ENCODE measurements at regions not wholly inside any gene's neighbourhood (a gene's known extent, or its start where the extent isn't known, plus 50 kb on each side); places are given as distances from the start of the nearest gene placed in this dataset.
A peak's percentile ranks its signal among the peaks of the same experiment; 100 is the strongest.
"Not testable (repeated sequence)": the region's sequence is repeated elsewhere in the genome, so short reads cannot be mapped to it uniquely, and the experiment has no call there.

DNA sequence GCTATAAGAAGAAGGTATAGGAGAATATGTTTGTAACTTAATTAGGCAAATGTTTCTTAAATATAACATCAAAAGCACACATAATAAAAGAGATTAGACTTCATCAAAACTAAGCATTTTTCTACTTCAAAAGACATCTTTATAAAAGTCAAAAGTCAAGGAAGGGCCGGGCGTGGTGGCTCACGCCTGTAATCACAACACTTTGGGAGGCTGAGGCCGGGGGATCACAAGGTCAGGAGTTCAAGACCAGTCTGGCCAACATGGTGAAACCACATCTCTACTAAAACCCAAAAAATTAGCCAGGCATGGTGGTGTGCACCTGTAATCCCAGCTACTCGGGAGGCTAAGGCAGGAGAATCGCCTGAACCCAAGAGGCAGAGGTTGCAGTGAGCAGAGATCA lies 951.0 kb upstream of the C9orf72 start:
- not testable (repeated sequence) for DNase-seq

GRCh38 chr9:28528049-28528448 lies 954.8 kb upstream of the C9orf72 start:
- no peak for DNase-seq

DNA sequence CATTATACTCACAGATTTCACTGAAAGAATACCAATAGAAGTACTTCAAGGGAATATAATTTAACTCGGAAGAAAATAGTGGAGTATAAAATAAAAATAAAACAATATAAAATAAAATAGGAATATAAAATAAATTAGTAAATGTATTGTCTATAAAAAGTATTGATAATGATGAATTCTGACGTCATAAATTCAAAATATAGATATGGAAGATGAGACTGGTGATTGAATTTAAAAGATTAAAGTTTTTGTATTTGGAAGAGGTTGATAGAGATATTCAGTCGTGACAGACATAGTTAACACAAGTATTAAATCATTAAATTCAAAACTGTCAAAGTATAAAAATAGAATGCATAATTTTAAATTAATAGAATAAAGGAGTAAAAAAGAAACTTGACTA lies 964.9 kb upstream of the C9orf72 start:
- DNase-seq: no peak

DNA sequence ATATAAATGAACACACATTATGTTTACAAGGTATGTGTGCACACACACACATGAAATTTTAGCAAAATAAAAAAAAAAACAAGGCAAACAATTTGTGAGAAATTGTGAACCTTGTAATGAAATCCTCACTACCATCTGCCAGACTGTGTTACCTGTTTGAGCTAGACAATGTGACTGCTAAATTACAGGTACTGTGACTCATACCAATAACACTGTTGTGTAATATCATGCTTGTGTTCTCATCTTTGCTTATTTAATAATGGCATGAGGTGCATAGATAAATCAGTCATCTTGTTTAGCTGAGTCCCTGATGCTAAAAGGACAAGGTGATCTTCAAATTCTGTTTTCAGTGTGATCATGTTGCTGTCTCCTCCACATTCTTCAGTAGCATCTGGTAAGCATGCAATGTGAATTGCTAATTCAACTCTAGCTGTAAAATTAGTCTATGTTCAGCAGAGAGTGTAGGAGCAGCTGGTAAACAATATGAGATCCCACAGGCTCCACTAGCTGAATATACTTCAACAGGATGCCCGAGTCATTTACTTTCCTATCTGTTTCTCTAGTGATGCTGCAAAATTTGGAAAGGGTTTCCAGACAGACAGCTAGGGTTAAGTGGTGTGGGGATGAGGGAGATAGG lies 966.3 kb upstream of the C9orf72 start:
- peak in 1 of 2 experiments; percentile 17 for DNase-seq

GRCh38 chr9:28542928-28543327 lies 969.6 kb upstream of the C9orf72 start:
- no peak for DNase-seq

- DNase-seq: no peak
Observed at GRCh38 chr9:28547527-28547926, 974.2 kb upstream of the C9orf72 start.

DNA sequence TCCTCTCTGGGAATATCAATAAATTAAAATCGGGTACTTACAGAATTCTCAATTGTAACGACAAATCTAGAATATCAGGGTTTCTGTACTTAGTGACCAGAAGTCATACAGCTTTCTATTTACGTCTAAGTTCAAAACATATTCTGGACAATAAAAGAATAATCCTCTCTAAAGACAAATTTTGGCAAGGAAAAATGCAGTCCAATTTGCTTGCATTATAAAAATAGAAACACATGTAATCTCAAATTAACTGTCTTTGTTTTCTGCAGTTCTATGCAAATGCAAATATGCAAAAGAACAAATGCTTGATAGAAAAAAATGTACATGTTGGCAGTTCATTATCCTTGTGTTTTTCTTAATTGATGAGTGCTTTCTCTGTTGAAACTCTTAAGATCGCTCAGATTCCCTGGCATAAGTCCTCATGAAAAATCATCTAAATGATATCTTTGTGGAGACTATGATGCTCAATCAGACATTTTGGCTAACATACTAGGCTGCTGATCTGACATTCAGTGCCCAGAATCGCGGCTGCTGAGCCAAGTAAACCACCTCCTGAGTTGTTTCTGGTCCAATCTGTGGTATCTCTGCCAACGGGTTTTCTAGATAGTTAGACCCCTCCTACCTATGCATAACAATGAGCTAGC lies 990.1 kb upstream of the C9orf72 start:
- no peak for DNase-seq

- DNase-seq: no peak
Observed at GRCh38 chr9:28583832-28584231, 1010.6 kb upstream of the C9orf72 start.

DNA sequence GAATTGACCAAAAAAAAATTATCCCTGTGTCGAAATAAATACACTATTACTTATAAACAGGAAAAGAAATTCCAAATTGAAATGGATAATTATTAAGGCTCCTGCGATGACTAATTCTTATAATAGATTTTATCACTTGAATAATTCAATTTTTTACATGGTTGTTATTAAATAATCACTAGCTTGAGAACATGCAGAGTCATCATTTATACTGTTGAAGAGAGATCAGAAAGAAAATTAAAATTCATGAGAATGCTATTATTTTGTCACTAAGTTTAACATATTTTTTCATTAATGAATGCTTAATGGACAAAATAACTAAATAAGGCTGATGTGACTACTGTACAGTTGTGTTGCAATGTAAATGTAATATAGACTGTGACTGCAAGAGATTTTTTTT lies 1011.3 kb upstream of the C9orf72 start:
- DNase-seq: no peak

DNA sequence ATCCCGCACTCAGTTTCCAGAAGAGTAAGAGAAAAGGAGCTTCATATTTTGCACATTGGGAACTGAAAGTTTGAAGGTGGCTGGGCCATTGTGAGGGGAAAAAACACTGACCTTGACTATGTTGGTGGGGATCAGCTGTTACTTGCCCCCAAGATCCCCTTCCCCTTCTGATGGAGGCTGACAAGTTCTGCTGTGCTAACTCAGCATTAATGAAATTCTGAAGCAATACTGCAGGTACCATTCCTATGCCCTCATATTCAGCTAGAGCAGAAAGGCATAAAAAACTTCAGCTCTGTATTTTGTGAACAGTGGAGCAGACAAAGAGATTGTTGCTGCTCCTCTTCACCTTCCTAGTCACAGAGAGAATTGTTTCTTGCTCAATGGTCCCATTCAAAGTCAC lies 1013.8 kb upstream of the C9orf72 start:
- no peak for DNase-seq

DNA sequence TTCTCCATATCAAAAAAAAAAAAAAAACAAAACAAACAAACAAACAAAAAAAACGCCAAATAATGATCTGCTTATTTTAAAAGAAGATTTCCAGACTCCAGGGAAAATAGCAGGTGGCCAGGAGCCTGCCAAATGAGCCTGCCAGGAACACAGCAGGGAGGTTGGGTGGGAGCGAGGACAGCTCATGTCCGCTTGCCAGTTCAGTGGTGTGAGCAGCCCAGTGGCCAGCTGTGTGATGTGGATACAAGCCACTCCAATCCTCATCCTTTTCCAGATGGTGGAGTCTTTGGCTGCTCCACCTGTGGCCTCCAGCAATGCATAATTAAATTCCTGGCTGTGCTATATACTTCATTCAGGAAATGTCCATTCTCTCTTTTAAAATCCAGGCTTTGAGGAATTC lies 1025.1 kb upstream of the C9orf72 start:
- peak; percentile 52 to 88 for DNase-seq

DNA sequence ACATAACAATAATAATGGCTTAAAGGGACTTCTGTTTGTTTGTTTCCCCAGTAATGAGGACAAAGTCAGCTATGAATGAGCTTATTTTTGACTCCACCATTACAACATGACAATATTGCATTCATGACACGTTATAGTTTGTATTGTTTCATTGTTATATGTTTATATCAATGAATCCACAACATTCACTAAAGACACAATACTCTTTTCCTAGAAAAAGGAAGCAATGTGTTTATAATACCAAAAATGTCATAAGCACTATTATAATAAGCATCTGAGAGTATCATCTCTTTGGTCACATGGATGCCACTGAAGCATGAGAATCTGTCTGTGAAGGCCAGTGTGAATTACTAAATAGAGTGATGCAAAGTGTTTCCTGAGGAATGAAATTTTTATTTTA lies 1026.9 kb upstream of the C9orf72 start:
- no peak for DNase-seq

- DNase-seq: no peak
Observed at GRCh38 chr9:28607843-28608242, 1034.6 kb upstream of the C9orf72 start.

GRCh38 chr9:28610339-28610738 lies 1037.1 kb upstream of the C9orf72 start:
- DNase-seq: no peak

- DNase-seq: no peak
Observed at GRCh38 chr9:28616310-28616709, 1043.0 kb upstream of the C9orf72 start.

GRCh38 chr9:28620011-28620410 lies 1046.7 kb upstream of the C9orf72 start:
- DNase-seq: no peak

DNA sequence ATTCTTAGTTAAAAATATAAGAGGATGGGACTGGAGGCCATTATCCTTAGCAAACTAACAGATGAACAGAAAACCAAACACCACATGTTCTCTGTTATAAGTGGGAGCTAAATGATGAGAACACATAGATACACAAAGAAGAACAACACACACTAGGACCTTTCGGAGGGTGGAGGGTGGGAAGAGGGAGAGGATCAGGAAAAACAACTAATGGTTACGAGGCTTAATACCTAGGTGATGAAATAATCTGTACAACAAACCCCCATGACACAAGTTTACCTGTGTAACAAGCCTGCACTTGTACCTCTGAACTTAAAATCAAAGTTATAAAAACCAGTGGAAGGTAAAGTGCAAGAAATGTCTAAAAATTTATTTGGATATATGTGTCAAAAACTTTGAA lies 1047.4 kb upstream of the C9orf72 start:
- no peak for DNase-seq

- no peak for DNase-seq
Observed at GRCh38 chr9:28624771-28625170, 1051.5 kb upstream of the C9orf72 start.

GRCh38 chr9:28628031-28628430 lies 1054.8 kb upstream of the C9orf72 start:
- no peak for DNase-seq

- DNase-seq: peak in 1 of 2 experiments; percentile 27
Observed at GRCh38 chr9:28648723-28649122, 1075.4 kb upstream of the C9orf72 start.

DNA sequence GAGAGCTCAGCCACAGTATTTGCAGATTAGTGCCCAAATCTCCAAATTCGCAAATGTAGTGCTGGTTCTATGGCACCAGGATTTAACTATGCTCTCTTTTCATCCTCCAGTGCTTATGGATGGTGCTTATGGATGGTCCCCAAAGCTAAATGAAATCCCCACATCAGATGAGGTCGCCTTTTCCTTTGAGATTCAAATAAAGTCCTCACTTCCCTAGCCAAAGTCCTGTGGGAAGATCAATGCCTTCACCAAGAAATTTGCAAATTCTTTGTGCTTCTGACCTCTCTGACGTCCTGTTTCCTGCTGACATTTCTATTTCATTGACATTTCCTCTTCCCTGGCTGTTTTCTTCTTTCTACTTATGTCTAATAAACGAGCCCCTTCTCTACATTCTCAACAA lies 1077.0 kb upstream of the C9orf72 start:
- no peak for DNase-seq

- DNase-seq: no peak
Observed at GRCh38 chr9:28651050-28651722, 1077.9 kb upstream of the C9orf72 start.

DNA sequence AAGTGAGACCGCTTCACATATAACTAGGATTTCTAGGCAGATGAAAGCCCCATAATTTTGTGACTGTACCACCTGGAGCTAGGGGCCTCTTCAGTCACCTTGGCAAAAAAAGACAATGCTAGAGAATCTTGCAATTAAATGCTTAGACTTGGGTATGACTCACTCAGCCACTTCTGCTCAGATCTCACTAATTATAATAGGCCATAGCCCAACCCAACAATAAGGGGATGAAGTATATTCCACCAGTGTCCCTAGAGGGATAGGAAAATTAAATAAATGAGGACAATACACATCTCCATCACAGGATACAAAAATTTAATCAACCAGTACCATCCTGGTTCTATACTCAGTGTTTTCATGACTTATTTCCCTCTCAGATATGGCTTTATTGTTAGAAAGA lies 1079.9 kb upstream of the C9orf72 start:
- DNase-seq: peak in 1 of 2 experiments; percentile 18

DNA sequence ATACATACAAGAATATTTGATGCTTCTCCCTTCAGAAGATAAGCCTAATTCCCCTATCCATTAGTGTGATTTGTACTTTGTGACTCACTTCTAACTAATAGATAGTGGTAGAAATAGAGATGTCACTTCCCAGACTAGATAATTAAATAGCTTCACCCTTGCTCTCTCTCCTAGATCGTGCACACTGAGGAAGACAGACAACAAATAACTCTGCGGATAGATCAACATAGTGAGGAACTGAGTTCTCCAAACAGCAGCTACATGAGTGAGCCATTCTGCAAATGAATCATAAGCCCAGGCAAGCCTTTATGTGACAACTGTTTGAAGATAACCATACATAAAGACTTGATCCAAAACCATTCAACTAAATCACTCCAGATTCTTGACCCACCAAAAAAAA lies 1083.4 kb upstream of the C9orf72 start:
- DNase-seq: no peak
